ENCODE measurements at regions not wholly inside any gene's neighbourhood (a gene's known extent, or its start where the extent isn't known, plus 50 kb on each side); places are given as distances from the start of the nearest gene placed in this dataset.
A peak's percentile ranks its signal among the peaks of the same experiment; 100 is the strongest.

- TF ChIP-seq CTCF (IDR thresholded peaks at IDR 0.05; ENCODE audit: low read length, missing control alignments): no peak
- H3K4me3 ChIP-seq (replicated peaks; ENCODE audit: low read depth, low read length): no peak overlapping the region
- no peak for DNase-seq (ENCODE audit: low read depth)
These were observed 95.1 kb downstream of the FASLG start for GRCh38 chr1:172753964-172754363.

GRCh38 chr1:172754609-172755008 is 95.7 kb downstream of the FASLG start:
- no peak for TF ChIP-seq CTCF (IDR thresholded peaks at IDR 0.05; ENCODE audit: low read length, missing control alignments)
- DNase-seq (ENCODE audit: low read depth): no peak
- no peak overlapping the region for H3K4me3 ChIP-seq (replicated peaks; ENCODE audit: low read depth, low read length)

GRCh38 chr1:172755099-172755498 is 96.2 kb downstream of the FASLG start:
- H3K4me3 ChIP-seq (replicated peaks; ENCODE audit: low read depth, low read length): no peak overlapping the region
- TF ChIP-seq CTCF (IDR thresholded peaks at IDR 0.05; ENCODE audit: low read length, missing control alignments): no peak
- DNase-seq (ENCODE audit: low read depth): no peak

GRCh38 chr1:172756024-172756423 is 97.1 kb downstream of the FASLG start:
- DNase-seq (ENCODE audit: low read depth): no peak
- H3K4me3 ChIP-seq (replicated peaks; ENCODE audit: low read depth, low read length): no peak overlapping the region
- no peak for TF ChIP-seq CTCF (IDR thresholded peaks at IDR 0.05; ENCODE audit: low read length, missing control alignments)

- no peak for TF ChIP-seq CTCF (IDR thresholded peaks at IDR 0.05; ENCODE audit: low read length, missing control alignments)
- no peak overlapping the region for H3K4me3 ChIP-seq (replicated peaks; ENCODE audit: low read depth, low read length)
- no peak for DNase-seq (ENCODE audit: low read depth)
These were observed 99.4 kb downstream of the FASLG start for GRCh38 chr1:172758259-172758658.

GRCh38 chr1:172760121-172760520 is 101.2 kb downstream of the FASLG start:
- TF ChIP-seq CTCF (IDR thresholded peaks at IDR 0.05; ENCODE audit: low read length, missing control alignments): no peak
- no peak for DNase-seq (ENCODE audit: low read depth)
- H3K4me3 ChIP-seq (replicated peaks; ENCODE audit: low read depth, low read length): no peak overlapping the region

- H3K4me3 ChIP-seq (replicated peaks; ENCODE audit: low read depth, low read length): no peak overlapping the region
- peak; percentile 72 for DNase-seq (ENCODE audit: low read depth)
- no peak for TF ChIP-seq CTCF (IDR thresholded peaks at IDR 0.05; ENCODE audit: low read length, missing control alignments)
These were observed 102.9 kb downstream of the FASLG start for GRCh38 chr1:172761581-172762486.
